Spleen (tissue), 11 donors: ENCODE measurements at regions not wholly inside any gene's neighbourhood (a gene's known extent, or its start where the extent isn't known, plus 50 kb on each side); places are given as distances from the start of the nearest gene placed in this dataset.

Source experiments
- DNase-seq: peaks from one replicate; pipeline ENCODE4 v3.0.0-alpha.2; 2020
- H3K27ac ChIP-seq, 8 donors: fragments of 200-600 bp; sonication (generic) in 7 of 8; 1 replicate in 4 of 8; 2 replicates in 4 of 8; pipeline versions ENCODE4 v1.5.0 to v1.8.0; 2016 to 2021; ENCODE audit warnings: inconsistent platforms in 4 of 8, mild to moderate bottlenecking in 4 of 8, moderate library complexity in 1 of 8
- H3K27me3 ChIP-seq, 7 donors: fragments of 200-600 bp; sonication (generic) in 6 of 7; replicated peaks in 1 of 7; 1 replicate in 4 of 7; 2 replicates in 3 of 7; pipeline versions ENCODE4 v1.5.0 to v1.8.0; 2016 to 2021; ENCODE audit warnings: inconsistent platforms in 3 of 7, mild to moderate bottlenecking in 1 of 7
- H3K36me3 ChIP-seq, 6 donors: fragments of 200-600 bp; sonication (generic) in 5 of 6; 1 replicate in 4 of 6; 2 replicates in 2 of 6; pipeline versions ENCODE4 v1.5.0 to v1.8.0; 2016 to 2021; ENCODE audit warnings: inconsistent platforms in 2 of 6
- H3K4me1 ChIP-seq, 6 donors: fragments of 200-600 bp; sonication (generic) in 5 of 6; 1 replicate in 3 of 6; 2 replicates in 3 of 6; pipeline versions ENCODE4 v1.5.0 to v1.8.0; 2016 to 2021; ENCODE audit warnings: inconsistent platforms in 3 of 6
- H3K4me3 ChIP-seq, 8 donors: fragments of 200-600 bp; sonication (generic) in 7 of 8; 1 replicate in 4 of 8; 2 replicates in 4 of 8; pipeline versions ENCODE4 v1.5.0 to v1.8.0; 2016 to 2021; ENCODE audit warnings: inconsistent platforms in 4 of 8, mild to moderate bottlenecking in 4 of 8, moderate library complexity in 2 of 8
- H3K9me3 ChIP-seq, 8 donors: fragments of 200-600 bp; sonication (generic) in 7 of 8; 1 replicate in 4 of 8; 2 replicates in 4 of 8; pipeline versions ENCODE4 v1.5.0 to v1.8.0; 2016 to 2021; ENCODE audit warnings: inconsistent platforms in 4 of 8
- POLR2A ChIP-seq, 3 donors: fragments of 450-650 bp; IDR thresholded peaks; one replicate each; pipeline ENCODE4 v1.5.1; 2017; ENCODE audit warnings: antibody characterized with exemption in 3 of 3, mild to moderate bottlenecking in 1 of 3
- POLR2AphosphoS5 ChIP-seq, 3 donors: sonication (generic); formaldehyde crosslinking; IDR thresholded peaks; one replicate each; pipeline ENCODE4 v1.5.1; 2017; ENCODE audit warnings: antibody characterized with exemption in 3 of 3
- WGBS, 5 donors: extraction: QIAGEN DNeasy Blood & Tissue Kit in 3 of 5; methylation state at CpG; one replicate each; pipeline versions ENCODE4 v1.1.5 to v1.1.7; 2013 to 2018; 5-methylcytosine and 5-hydroxymethylcytosine counted together
- intact Hi-C: fragments of 100-400 bp; cut with DNase I; formaldehyde crosslinking; loops from one replicate; pipeline ENCODE4 v1.15.0; 2023; ENCODE audit warnings: low total_unique reads
- TF ChIP-seq, protein P1 (sequence below), 11 experiments: fragments of 200-600 bp in 7 of 11; fragments of 450-650 bp in 4 of 11; sonication (generic) in 4 of 11; IDR thresholded peaks in 8 of 11; conservative IDR thresholded peaks in 3 of 11; 1 replicate in 7 of 11; 2 replicates in 4 of 11; pipeline versions ENCODE4 v1.4.0 to v1.8.0; 2016 to 2021; ENCODE audit warnings: antibody characterized with exemption in 11 of 11, inconsistent platforms in 4 of 11, mild to moderate bottlenecking in 1 of 11
- donor health status: healthy with polysubstance abuse.
- donor health status: DM: no; HTN: no; CAD: no; lungs with moderate emphysema.
- donor health status: DM: no; HTN: no; CAD: no.
- donor health status: Bipolar disorder and iron deficiency.
- donor health status: healthy.
- donor health status: DM: no; HTN: no; CAD: no.
- donor health status: DM: yes; HTN: yes; CAD: no.

DNA sequence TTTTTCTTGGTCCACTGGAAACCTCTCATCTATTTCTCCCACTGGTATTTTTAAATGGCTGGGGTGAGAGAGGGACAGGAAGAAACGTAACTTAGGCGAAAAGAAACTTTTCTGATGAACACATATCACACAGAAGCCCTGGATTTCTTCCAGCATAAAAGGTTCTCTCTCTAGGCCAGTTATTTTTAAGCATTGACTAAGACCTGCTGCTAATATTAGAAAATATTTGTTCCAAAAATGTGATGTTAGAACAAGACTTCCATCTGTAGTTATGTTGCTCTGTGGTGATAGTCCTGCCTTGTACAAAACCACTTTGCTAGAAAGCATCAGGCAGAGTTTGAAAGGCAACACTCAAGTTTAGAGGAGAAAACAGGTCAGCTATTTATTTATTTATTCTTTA, 537.7 kb downstream of the MCTP2 start:
- 57 to 95% (median 83%) methylated on average over 2 of the region's 2 CpGs for WGBS, 5 donors
- intact Hi-C loops, result no loop called here
- no peaks in the 10 kb centered on the region for H3K9me3 ChIP-seq
- no peaks in the 10 kb centered on the region for H3K27me3 ChIP-seq
- H3K4me3 ChIP-seq, result no peak overlapping the region
- no peak for DNase-seq
- H3K36me3 ChIP-seq, result no peaks in the 10 kb centered on the region
- H3K4me1 ChIP-seq, result no peaks in the 10 kb centered on the region
- no peak overlapping the region for H3K27ac ChIP-seq
- TF ChIP-seq, protein P1, sequence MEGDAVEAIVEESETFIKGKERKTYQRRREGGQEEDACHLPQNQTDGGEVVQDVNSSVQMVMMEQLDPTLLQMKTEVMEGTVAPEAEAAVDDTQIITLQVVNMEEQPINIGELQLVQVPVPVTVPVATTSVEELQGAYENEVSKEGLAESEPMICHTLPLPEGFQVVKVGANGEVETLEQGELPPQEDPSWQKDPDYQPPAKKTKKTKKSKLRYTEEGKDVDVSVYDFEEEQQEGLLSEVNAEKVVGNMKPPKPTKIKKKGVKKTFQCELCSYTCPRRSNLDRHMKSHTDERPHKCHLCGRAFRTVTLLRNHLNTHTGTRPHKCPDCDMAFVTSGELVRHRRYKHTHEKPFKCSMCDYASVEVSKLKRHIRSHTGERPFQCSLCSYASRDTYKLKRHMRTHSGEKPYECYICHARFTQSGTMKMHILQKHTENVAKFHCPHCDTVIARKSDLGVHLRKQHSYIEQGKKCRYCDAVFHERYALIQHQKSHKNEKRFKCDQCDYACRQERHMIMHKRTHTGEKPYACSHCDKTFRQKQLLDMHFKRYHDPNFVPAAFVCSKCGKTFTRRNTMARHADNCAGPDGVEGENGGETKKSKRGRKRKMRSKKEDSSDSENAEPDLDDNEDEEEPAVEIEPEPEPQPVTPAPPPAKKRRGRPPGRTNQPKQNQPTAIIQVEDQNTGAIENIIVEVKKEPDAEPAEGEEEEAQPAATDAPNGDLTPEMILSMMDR (IDR thresholded peaks at IDR 0.05 in 8 of 11, conservative IDR thresholded peaks at IDR 0.05 in 3 of 11), result no peak
- no peak for TF ChIP-seq POLR2A (IDR thresholded peaks at IDR 0.05)
- TF ChIP-seq POLR2AphosphoS5 (IDR thresholded peaks at IDR 0.05), result no peak

DNA sequence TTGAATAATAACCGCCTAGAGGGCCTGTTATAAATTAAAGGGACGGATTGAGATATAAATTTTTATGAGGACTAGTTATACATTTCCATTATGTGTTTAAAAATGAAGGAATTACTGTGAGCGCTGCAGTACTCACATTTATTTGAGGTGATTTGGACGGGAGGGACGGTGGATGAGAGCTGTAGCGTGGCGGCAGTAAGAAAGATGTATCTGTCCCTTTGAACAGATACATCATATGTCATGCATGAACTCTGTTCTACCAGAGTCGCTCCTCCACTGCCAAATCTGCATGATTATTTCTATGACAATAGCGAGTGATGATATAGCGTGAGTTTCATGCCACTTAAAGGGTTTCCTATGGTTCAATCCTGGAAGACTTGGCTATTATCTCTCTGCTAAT, 538.8 kb downstream of the MCTP2 start:
- Histone ChIP-seq H3K9me3 (no peaks in the 10 kb centered on the region), H3K27ac (no peak overlapping the region), H3K4me1 (no peaks in the 10 kb centered on the region), H3K36me3 (no peaks in the 10 kb centered on the region), H3K27me3 (no peaks in the 10 kb centered on the region), H3K4me3 (no peak overlapping the region)
- no peak for TF ChIP-seq POLR2A (IDR thresholded peaks at IDR 0.05)
- TF ChIP-seq, protein P1 (IDR thresholded peaks at IDR 0.05 in 8 of 11, conservative IDR thresholded peaks at IDR 0.05 in 3 of 11), result no peak
- no peak for TF ChIP-seq POLR2AphosphoS5 (IDR thresholded peaks at IDR 0.05)
- DNase-seq, result no peak
- intact Hi-C loops, result no loop called here
- 89 to 94% (median 92%) methylated on average over 10 of the region's 10 CpGs for WGBS, 5 donors

DNA sequence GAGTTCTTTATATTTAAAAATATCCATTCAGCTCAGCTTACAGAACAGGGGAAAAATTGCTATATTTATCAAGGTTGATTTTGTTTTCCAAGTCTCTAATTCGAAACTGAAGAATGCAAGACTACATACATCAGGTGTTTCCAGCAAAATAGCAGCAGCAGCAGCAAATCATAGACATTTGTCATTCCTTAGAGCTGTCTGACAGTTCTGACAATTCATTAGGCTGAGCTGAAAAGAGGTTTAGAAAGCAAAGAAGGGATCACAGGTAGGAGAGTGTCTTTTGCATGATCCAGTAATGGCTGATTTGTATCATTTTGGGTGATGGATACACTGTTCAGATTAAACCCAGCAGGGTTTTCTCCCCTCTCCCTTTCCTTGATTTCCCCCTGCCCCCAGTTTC, 545.7 kb downstream of the MCTP2 start:
- TF ChIP-seq POLR2AphosphoS5 (IDR thresholded peaks at IDR 0.05), result no peak
- TF ChIP-seq POLR2A (IDR thresholded peaks at IDR 0.05), result no peak
- TF ChIP-seq, protein P1 (IDR thresholded peaks at IDR 0.05 in 8 of 11, conservative IDR thresholded peaks at IDR 0.05 in 3 of 11), result no peak
- no peaks in the 10 kb centered on the region for H3K27me3 ChIP-seq
- H3K27ac ChIP-seq, result no peak overlapping the region
- WGBS, 5 donors, result 70 to 86% (median 82%) methylated on average over 1 of the region's 1 CpG
- no peak for DNase-seq
- no peak overlapping the region for H3K4me3 ChIP-seq
- no peaks in the 10 kb centered on the region for H3K9me3 ChIP-seq
- H3K36me3 ChIP-seq, result no peaks in the 10 kb centered on the region
- intact Hi-C loops, result no loop called here
- no peaks in the 10 kb centered on the region for H3K4me1 ChIP-seq

DNA sequence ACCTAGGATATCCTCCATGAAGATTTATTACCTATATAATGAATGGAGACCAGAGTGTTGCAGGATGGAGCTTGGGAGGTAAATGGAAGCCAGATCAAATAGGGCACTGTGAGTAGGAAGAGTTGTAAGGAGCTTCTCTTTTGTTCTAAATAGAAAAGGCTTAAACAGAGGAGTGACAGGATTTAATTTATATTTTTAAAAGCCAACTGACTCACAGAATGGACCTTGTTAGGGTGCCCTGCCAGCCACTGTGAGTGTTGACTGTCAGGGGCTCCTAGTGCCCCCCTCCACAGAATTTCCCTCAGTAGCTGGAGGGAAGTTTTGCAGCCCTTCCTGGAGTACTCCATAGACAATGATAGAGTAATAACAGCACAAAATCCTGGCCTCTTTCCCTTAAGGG, 547.5 kb downstream of the MCTP2 start:
- no peak for DNase-seq
- TF ChIP-seq POLR2AphosphoS5 (IDR thresholded peaks at IDR 0.05), result no peak
- no peak for TF ChIP-seq POLR2A (IDR thresholded peaks at IDR 0.05)
- TF ChIP-seq, protein P1 (IDR thresholded peaks at IDR 0.05 in 8 of 11, conservative IDR thresholded peaks at IDR 0.05 in 3 of 11), result no peak
- Histone ChIP-seq H3K9me3 (peaks cover 0 to 9% (median 0%) of the 10 kb centered on the region in 8 donors), H3K4me1 (no peaks in the 10 kb centered on the region), H3K36me3 (no peaks in the 10 kb centered on the region), H3K4me3 (no peak overlapping the region), H3K27ac (no peak overlapping the region), H3K27me3 (no peaks in the 10 kb centered on the region)
- intact Hi-C loops, result no loop called here
